ENCODE measurements at regions not wholly inside any gene's neighbourhood (a gene's known extent, or its start where the extent isn't known, plus 50 kb on each side); places are given as distances from the start of the nearest gene placed in this dataset.

GRCh38 chr4:43103048-43103447 is 210.5 kb downstream of the GRXCR1 start (continued):
- TF ChIP-seq POLR2AphosphoS2 (IDR thresholded peaks at IDR 0.05; ENCODE audit: low read depth, low read length) (no peak), EP300 (IDR thresholded peaks at IDR 0.05; ENCODE audit: borderline replicate concordance in 1 of 2, control insufficient read depth in 1 of 2, low read depth in 2 of 2, low read length in 2 of 2) (no peak)

GRCh38 chr4:43112139-43112538 is 219.6 kb downstream of the GRXCR1 start:
- H4K20me1 ChIP-seq (ENCODE audit: control insufficient read depth, insufficient read depth) = no peaks in the 10 kb centered on the region
- H2AFZ ChIP-seq (ENCODE audit: control insufficient read depth, low read depth, low read length) = no peak overlapping the region
- ChIA-PET POLR2A (no interaction called here), CTCF (interaction anchor here (1.3 kb wide), 1 partner anchor 20 kb away, joined by 5 read pairs; no protein-coding TSS in a partner anchor), SMC1A (ENCODE audit: uncharacterized antibody, unreplicated experiment) (no interaction called here), RAD21 (ENCODE audit: unreplicated experiment) (no interaction called here)
- 0% methylated on average over 1 of the region's 1 CpG for WGBS (ENCODE audit: insufficient coverage, insufficient replicate concordance, low lambda C conversion rate, missing lambda C conversion rate)
- H3K4me3 ChIP-seq = no peak overlapping the region
- no peak overlapping the region for H3K4me2 ChIP-seq (ENCODE audit: control insufficient read depth, insufficient read depth)
- BruUV-seq (replicated peaks) = no TSS peak
- FAIRE-seq = no peak
- H3K36me3 ChIP-seq (ENCODE audit: control insufficient read depth in 2 of 2, insufficient read depth in 2 of 2, low read length in 1 of 2) = no peaks in the 10 kb centered on the region
- no peak overlapping the region for H3K27ac ChIP-seq (ENCODE audit: control insufficient read depth, insufficient read depth)
- no peak for DNase-seq (ENCODE audit: low read depth, low spot score)
- no peaks in the 10 kb centered on the region for H3K9me3 ChIP-seq (replicated peaks; ENCODE audit: control insufficient read depth, insufficient read depth, low read length)
- H3K27me3 ChIP-seq (replicated peaks in 1 of 2; ENCODE audit: control insufficient read depth in 2 of 2, insufficient read depth in 2 of 2, low read length in 1 of 2) = no peaks in the 10 kb centered on the region
- no peaks in the 10 kb centered on the region for H3K4me1 ChIP-seq (ENCODE audit: control insufficient read depth, insufficient read depth, low read length)
- no peaks in the 10 kb centered on the region for H3K79me2 ChIP-seq (ENCODE audit: control insufficient read depth, insufficient read depth, low read length)
- intact Hi-C loops (cut with micrococcal nuclease; ENCODE audit: unreplicated experiment) = no loop called here
- H3K9ac ChIP-seq (ENCODE audit: control insufficient read depth, insufficient read depth, low read length) = no peak overlapping the region
- in situ Hi-C loops (cut with MboI) = no loop called here
- TF ChIP-seq BHLHE40 (IDR thresholded peaks at IDR 0.05; ENCODE audit: borderline replicate concordance in 1 of 2, low read depth in 2 of 2, low read length in 1 of 2) (no peak), CHD4 (IDR thresholded peaks at IDR 0.05) (no peak), MLLT1 (IDR thresholded peaks at IDR 0.05) (no peak), CBX5 (IDR thresholded peaks at IDR 0.05; ENCODE audit: low read depth) (no peak)
- no peak for ATAC-seq

All from GM12878 (cell line).